ENCODE measurements at regions not wholly inside any gene's neighbourhood (a gene's known extent, or its start where the extent isn't known, plus 50 kb on each side); places are given as distances from the start of the nearest gene placed in this dataset.
"Not testable (repeated sequence)": the region's sequence is repeated elsewhere in the genome, so short reads cannot be mapped to it uniquely, and the experiment has no call there.

DNA sequence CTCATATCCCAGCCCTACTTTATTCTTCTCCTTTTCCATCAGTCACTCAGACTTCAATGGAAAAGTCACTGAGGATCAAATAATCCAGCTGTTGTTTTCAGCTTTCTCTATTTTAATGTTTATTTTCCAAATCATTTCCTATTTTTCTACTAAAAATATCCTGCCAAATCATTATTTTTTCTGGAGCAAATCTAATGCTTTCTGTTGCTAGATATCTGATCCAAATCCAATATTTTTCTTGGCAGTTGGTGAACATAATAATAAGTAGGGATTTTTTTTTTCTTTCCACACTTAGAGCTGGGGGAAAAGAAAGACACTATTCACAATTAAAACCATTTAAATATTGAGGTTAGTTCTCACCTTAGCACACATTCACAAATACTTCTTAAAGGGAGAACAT, 656.1 kb downstream of the DACH1 start:
- DNase-seq: no peak

DNA sequence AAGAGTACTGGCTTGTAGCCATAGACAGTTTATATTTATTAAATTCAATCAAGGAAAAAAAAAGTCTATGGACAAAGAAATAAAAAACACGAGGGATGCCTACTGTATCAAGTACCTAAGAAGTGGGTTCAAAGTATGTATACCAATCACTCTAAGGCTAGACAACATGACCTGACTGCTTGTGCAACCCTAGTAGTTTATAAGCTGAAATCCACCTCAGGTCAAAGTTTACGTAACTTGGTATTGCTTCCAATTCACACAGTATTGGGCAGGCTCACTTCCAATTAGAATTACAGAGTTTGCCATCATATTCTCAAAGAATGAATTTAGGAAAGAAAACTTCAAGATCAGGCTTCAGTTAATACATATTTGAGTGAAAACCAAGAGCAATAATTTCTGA, 657.8 kb downstream of the DACH1 start:
- no peak for DNase-seq

DNA sequence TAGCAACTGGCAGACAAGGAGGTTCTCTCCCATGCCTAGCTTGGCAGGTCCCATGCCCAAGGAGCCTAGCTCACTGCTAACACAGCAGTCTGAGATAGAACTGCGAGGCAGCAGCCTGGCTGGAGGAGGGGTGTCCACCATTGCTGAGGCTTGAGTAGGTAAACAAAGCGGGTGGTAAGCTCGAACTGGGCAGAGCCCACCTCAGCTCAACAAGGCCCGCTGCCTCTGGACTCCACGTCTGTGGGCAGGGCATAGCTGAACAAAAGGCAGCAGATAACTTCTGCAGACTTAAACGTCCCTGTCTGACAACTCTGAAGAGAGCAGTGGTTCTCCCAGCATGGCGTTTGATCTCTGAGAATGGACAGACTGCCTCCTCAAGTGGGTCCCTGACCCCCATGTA, 682.4 kb downstream of the DACH1 start:
- not testable (repeated sequence) for DNase-seq

DNA sequence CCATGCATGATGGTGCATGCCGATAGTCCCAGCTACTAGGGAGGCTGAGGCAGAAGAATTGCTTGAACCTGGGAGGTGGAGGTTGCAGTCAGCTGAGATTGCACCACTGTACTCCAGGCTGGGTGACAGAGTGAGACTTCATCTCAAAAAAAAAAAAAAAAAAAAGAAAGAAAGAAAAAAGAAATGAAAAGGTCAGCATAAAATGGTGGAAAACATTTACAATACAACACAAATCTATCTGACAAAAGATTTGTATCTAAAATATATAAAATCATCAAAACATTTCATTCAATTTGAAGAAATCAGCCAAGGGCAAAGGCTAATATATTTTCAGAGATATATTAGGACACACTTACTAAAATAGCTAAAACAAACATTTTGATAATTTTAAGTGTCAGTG, 683.7 kb downstream of the DACH1 start:
- DNase-seq: not testable (repeated sequence)

DNA sequence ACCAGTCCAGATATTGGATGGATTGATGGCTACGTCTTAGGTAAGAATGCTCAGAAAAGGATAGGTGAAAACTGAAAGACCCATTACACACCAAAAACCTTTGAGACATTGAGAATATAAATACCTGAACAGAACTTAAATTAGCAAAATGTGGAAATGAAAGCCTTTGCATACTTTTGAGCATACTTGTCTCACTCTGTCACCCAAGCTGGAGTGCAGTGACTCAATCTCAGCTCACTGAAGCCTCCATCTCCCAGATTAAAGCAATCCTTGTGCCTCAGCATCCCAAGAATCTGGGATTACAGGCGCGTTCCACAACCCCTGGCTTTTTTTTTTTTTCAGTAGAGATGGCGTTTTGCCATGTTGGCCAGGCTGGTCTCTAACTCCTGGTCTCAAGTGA, 695.3 kb downstream of the DACH1 start:
- no peak for DNase-seq

DNA sequence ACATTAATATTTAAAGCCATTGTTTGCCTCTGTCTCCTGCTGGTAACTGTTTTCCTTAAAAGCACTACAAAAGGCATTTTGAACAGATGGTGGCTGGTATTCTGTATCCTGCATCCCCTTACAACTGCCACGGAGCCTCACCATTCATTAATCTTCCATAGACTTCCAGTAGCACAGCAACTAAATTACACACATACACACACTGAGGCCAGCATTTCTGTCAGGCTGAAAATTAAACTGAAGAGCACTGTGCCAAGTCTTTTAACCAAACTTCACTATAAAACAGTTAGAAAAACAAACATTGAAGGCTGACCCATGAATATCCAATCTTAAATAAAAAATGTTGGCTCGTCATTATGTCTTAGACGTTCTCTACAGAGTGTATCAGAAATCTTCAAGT, 697.8 kb downstream of the DACH1 start:
- DNase-seq: no peak

DNA sequence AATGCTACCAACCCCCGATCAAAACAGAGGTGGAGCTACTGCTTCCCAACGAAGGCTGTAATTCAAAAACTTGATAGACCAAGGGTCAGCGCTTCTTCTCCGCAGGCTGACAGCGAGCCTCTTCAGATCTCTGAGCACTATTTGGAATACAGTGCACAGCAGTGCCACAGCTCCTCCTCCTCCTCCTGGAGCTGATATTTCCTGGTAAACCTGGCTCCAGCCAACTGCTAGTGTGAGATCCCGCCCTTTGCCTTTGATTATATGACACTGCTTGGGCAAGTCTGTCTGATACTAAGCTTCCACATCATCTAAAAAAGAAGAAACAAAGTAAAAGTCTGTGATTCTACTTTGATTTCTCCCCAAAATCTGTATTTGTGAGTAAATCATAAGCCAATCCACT, 710.5 kb downstream of the DACH1 start:
- no peak for DNase-seq

DNA sequence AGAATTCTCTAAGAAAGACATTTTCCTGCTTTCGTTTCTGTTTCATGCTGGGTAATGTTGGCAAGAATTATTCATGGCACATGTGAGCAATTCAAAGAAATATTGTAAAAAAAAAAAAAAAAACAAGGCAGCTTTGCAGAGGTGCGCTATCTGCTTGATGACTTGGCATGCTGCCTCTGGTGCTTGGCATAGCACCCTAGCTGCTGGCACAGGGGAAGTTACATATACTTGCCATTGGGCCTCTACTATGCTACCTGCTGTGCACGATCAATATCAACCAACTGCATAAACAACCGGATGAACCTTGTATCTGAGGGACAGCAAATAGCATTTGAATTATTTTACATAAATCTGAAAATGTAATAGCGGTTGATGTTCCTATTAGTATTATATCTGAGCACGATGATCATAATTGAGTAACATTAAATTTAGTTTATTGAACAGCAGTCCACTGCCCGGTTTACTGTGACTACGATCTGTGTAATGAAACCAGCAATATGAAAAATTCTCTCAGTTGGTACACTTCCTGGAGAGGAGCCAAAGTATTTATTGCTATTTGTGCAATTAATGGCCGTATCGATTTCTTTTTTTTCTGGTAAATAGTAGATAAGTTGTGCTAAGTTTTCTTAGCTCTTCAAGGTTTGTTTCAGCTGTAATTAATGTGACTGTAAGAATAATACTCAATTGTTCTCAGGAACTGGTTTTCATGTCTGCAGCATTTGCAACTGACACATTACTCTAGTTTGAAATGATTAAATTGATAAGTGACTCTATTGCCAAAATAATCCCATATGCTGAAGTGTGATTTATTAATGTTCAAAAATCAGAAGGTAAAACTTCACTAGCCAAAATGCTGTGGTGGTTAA, 717.3 kb downstream of the DACH1 start:
- no peak for DNase-seq

DNA sequence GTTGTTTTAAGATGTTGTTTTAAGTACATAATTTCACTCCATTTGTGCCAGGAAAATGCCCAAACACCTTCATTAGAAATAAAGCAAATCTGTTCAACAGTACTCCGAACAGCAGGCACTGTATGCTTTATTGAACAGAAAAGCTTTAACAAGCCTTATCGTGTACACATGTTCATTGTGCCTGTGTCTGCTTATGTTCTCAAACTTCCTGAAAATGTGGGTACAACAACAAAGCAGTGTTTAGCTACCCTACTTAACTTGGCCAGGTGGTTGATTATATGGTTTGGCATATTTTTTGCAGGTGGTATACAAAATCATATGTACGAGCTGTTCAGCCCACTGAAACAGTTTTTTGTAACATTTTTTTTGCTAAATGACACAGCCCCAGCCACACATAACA, 718.0 kb downstream of the DACH1 start:
- DNase-seq: no peak

DNA sequence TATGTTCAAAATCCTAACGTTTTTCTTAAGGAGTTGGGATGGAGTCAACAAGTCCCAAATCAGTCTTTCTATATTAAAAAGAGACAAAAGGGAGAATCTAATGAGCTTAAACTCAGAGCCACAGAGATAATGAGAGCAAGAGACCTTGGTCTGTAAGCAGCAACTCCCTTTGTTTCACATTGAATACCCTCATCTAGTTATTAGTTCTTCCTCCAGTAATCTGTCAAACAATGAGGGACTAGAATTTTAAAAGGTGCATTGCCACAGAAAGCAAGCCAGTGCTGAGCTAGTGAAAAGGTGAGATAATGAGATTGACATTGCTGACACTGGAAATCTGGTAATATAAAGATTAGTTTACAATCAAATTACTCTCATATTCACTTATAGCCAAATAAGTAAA, 718.6 kb downstream of the DACH1 start:
- DNase-seq: no peak

DNA sequence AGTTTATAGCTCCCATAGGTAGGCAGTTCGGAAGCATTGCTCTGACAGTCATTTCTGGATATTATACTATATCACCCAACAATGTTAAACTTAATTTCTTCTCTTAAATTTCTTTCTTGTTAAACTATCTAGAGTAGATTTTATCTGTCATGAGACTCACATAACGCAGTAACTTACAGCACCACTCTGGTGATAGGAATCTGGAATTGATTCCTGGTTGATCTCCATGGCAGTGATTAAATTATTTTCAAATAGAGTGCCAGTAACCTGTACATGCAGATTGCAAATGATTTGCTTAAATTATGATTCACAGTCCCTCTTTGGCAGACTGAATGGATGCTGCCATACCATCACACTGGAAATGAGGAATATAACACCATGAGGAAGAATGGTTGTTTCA, 722.1 kb downstream of the DACH1 start:
- DNase-seq: no peak

DNA sequence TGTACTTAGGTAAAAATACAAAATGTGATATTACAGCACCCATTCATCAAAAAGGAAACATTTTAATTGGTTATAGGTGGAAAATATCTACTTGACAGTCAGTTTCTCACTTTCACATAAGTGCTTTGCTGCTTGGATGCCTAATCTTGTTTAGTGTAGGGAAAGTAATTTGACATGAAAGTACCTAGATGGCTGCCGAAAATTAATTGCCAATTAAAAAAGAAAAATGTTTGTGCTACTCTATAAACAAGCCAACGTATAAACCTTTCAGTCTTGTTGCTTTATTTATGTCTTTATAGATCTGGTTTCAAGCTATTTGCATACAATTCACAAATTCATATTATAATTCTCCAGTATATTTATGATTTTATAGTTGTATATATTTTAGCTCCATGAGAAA, 729.9 kb downstream of the DACH1 start:
- no peak for DNase-seq

DNA sequence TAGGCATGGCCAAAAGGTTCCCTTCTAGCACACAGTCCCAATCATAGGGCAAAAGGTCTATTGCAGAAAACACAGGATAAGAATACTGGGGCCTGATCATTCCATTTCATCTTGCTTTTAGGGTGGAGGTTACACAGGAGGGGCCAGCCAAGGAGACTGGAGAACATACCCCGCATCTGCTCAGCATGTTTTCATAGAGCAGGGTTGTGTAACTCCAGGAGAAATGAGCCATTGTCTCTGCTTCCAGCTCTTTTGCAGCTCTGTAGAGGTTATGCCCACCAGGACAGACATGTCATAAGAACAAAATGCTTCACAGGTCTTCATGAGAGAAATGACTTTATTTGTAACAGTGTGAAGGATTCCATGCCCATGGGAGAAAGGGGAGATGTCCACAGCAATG, 742.8 kb downstream of the DACH1 start:
- no peak for DNase-seq

DNA sequence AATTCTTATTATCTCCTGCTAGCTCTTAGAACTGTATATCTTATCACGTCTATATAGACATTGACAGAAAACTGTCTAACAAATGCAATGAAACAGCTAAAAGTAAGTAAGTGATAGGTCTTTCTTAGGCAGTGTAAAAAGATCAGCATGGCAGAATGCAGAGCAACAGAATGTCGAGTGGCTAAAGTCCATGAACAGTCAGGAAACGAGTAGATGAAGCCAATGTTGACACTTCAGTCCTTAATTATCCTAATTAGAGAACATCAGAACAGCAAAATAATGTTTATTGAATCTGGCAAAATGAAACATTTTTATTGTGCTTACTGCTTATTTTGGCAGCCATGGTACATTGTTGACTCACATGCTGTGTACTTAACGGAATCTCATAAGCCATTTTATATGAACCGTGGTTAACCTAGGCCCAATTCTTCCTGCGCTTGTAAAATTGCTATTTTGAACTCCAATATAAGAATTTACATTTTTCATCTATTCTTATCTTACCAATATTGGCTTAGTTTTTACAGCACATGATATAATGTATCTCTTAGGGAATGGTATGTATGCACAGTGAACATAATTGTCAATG, 748.1 kb downstream of the DACH1 start:
- no peak for DNase-seq

DNA sequence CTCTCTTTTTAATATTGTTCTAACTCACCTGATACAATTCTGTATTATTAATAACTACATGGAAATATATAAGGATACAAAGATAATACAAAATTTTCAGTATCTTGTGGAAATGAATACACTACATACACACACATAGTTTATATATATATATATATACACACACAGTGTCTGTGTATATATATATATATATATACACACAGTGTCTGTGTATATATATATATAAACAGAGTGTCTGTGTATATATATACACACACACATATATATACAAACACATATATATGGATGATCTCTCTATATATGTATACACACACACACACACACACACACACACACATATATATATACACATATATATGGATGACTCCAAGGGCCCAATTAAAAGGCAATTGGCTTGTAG, 749.1 kb downstream of the DACH1 start:
- DNase-seq: no peak

DNA sequence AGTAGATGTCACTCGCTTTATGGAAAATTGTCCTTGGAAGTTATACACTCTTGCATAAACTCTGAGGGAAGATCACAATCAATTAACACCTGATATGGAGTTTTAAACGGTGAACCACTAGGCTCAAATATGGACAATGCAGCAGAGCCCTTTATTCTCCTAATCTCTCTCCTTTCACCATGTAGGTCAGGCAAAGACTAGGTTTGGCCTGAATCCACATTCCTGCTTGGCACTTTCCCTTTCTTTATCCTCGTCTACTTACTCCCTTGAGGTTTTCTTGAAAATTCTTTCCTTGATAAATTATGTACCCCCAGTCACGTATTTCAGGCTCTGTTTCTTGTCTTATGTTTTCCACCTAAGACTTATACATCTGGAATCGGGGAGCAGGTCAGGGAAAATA, 751.7 kb downstream of the DACH1 start:
- no peak for DNase-seq

DNA sequence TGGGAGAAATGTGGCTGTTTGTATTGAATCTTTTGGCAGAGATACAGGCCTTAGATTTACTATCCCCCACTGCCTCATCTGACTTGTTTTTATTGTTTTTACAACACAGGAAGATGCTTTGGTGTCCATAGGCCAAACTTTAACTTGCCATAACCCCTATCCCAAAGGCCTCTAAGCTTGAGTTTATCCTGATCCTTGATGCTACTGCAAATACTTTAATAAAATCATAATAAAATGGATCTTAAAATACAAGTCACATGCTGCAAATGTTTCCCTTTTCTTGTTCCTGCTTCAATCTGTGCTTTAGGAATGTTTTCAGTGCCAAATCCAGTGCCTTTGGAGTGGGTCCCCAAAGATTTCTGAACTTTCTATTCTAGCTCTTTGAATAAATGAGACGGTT, 770.6 kb downstream of the DACH1 start:
- no peak for DNase-seq

DNA sequence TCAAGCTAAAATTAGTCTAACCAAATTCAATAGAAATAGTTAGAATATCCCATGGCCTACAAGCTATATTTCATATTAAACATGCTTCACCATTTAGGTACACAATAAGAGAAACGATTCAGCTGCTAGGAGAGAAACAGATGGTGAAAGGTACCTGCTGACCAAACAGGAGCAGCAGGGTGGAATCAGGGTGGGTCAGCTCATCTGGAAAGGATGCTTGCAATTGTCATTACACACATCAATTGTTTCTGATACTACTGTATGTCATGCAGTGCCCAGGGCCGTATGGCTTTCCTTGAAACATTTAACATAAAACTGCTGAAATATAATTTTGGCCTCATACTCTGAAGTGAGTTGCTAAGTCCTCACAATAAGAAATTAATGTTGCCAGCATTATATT, 776.0 kb downstream of the DACH1 start:
- DNase-seq: no peak

DNA sequence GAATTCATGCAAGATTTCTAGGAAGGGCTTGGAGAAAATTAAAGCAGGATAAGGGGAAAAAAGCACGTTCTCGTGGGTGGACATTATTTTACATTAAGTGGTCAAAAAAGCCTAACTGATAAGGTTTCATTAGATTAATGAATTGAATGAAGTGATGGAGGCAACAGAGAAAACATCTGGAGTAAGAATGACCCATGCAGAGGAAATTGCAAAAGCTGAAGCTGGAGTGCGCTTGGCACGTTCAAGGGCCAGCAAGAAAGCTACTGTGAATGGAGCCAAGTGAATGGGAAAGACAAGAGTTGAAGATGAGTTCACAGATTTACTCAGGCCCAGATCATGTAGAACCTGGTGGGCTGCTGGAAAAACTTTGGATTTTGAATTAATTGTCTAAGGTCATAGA, 777.9 kb downstream of the DACH1 start:
- DNase-seq: no peak

DNA sequence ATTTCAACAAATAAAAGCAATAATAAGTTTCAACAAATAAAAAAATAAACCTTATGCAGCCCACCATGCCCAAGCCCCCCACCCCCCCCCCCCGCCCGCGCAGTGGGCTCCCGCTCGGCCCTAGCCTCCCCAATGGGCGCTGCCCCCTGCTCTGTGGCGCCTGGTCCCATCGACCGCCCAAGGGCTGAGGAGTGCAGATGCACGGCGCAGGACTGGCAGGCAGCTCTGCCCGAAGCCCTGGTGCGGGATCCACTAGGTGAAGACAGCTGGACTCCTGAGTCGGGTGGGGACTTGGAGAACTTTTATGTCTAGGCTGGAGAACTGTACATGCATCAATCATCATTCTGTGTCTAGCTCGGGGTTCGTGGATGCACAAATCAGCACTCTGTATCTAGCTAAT, 779.6 kb downstream of the DACH1 start:
- no peak for DNase-seq

DNA sequence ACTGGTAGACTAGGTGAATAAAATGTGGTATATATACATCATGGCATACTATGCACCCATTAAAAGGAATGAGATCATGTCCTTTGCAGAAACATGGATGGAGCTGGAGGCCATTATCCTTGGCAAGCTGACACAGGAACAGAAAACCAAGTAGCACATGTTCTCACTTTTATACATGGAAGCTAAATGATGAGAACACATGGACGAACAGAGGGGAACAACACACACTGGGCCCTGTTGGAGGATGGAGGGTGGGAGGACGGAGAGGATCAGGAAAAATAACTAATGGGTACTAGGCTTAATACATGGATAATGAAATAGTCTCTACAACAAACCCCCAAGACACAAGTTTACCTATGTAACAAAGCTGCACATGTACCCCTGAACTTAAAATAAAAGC, 780.0 kb downstream of the DACH1 start:
- no peak for DNase-seq

DNA sequence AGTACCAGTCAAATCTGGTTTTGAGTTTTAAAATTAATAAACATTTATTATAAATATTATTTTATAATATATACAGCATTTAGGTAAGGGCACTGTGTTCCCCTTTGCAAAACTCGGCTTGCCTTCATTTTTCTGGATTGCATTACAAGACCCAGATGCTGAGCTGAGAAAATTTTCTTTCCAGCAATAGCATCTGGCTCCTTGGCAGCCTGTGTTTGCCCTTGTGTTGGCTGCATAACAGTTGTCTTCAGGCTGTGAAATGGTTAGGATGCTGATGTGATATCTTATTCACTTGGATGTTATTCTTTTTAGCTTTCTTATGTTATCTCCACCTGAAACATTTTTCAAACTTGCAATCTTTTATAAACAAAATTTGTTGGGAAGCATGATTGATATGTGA, 784.4 kb downstream of the DACH1 start:
- DNase-seq: no peak

DNA sequence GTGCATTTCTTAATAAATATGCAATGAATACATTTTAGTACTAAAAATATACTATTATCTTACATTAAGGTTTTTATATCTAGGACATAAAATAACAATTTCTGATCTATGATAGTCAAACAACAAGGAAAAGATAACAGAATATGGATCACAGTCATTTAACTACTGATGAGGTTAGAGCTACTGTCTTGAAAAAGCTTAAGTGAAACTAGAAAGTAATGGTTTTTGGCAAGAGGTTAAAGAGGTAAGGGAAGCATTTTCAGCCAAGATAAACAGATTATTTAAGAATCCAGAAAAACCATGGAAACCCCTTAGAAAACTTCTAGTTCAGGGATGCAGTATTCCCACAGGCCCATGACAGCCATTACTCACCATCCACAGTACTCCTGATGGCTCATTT, 787.4 kb downstream of the DACH1 start:
- DNase-seq: no peak

DNA sequence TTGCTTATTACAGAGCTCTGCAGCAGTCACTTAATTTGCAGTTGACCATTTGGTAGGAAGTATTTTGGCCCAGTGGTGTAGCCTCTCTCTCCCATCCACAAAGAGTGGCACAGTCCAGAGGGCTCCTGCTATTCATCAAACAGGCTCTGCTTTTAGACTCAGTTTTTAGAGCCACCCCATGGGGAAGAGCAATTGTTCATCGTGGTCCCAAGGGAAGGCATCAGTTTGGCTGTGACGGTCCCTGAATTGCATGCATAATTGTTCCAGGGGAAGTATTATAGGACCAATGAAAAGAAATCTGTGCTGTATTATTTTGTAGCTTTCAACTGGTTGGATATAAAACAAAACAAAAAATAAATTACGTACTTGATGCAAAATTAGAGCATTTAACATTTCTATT, 799.0 kb downstream of the DACH1 start:
- DNase-seq: no peak
